ENCODE measurements at regions not wholly inside any gene's neighbourhood (a gene's known extent, or its start where the extent isn't known, plus 50 kb on each side); places are given as distances from the start of the nearest gene placed in this dataset.
A peak's percentile ranks its signal among the peaks of the same experiment; 100 is the strongest.

- Histone ChIP-seq H3K27ac (no peak overlapping the region), H3K4me3 (no peak overlapping the region), H3K9me3 (ENCODE audit: low read depth) (no peaks in the 10 kb centered on the region), H3K79me2 (no peaks in the 10 kb centered on the region), H3K4me1 (ENCODE audit: insufficient read depth) (no peaks in the 10 kb centered on the region), H4K20me1 (ENCODE audit: insufficient read depth, poor library complexity, severe bottlenecking) (no peaks in the 10 kb centered on the region), H3K9me2 (replicated peaks; ENCODE audit: insufficient read depth) (no peaks in the 10 kb centered on the region), H3K4me2 (no peak overlapping the region), H3K27me3 (no peaks in the 10 kb centered on the region), H2AFZ (no peak overlapping the region), H3K36me3 (replicated peaks; ENCODE audit: insufficient read depth, low read depth) (no peaks in the 10 kb centered on the region)
- 97% methylated on average over 3 of the region's 3 CpGs for WGBS (ENCODE audit: low lambda C conversion rate, missing lambda C conversion rate)
- TF ChIP-seq EZH2 (IDR thresholded peaks at IDR 0.05; ENCODE audit: borderline replicate concordance) (no peak), CTCF (IDR thresholded peaks at IDR 0.05; ENCODE audit: poor library complexity) (no peak), EZH2phosphoT487 (IDR thresholded peaks at IDR 0.05; ENCODE audit: low read depth, severe bottlenecking, unreplicated experiment) (no peak)
- no peak for DNase-seq (ENCODE audit: low spot score)
Measured at GRCh38 chr12:107521826-107522355, 163.7 kb upstream of the PWP1 start.

- no peak overlapping the region for H3K4me3 ChIP-seq
- H3K4me1 ChIP-seq (ENCODE audit: insufficient read depth), result no peaks in the 10 kb centered on the region
- DNase-seq (ENCODE audit: low spot score), result no peak
- H3K9me3 ChIP-seq (ENCODE audit: low read depth), result no peaks in the 10 kb centered on the region
- H3K27ac ChIP-seq, result no peak overlapping the region
- no peaks in the 10 kb centered on the region for H3K79me2 ChIP-seq
- no peaks in the 10 kb centered on the region for H3K36me3 ChIP-seq (replicated peaks; ENCODE audit: insufficient read depth, low read depth)
- no peak overlapping the region for H3K4me2 ChIP-seq
- H3K27me3 ChIP-seq, result no peaks in the 10 kb centered on the region
- H2AFZ ChIP-seq, result no peak overlapping the region
- 75% methylated on average over 3 of the region's 3 CpGs for WGBS (ENCODE audit: low lambda C conversion rate, missing lambda C conversion rate)
- TF ChIP-seq EZH2 (IDR thresholded peaks at IDR 0.05; ENCODE audit: borderline replicate concordance) (no peak), CTCF (IDR thresholded peaks at IDR 0.05; ENCODE audit: poor library complexity) (peak; percentile 12), EZH2phosphoT487 (IDR thresholded peaks at IDR 0.05; ENCODE audit: low read depth, severe bottlenecking, unreplicated experiment) (no peak)
- H4K20me1 ChIP-seq (ENCODE audit: insufficient read depth, poor library complexity, severe bottlenecking), result no peaks in the 10 kb centered on the region
- no peaks in the 10 kb centered on the region for H3K9me2 ChIP-seq (replicated peaks; ENCODE audit: insufficient read depth)
Measured at GRCh38 chr12:107522692-107523477, 162.7 kb upstream of the PWP1 start.

DNA sequence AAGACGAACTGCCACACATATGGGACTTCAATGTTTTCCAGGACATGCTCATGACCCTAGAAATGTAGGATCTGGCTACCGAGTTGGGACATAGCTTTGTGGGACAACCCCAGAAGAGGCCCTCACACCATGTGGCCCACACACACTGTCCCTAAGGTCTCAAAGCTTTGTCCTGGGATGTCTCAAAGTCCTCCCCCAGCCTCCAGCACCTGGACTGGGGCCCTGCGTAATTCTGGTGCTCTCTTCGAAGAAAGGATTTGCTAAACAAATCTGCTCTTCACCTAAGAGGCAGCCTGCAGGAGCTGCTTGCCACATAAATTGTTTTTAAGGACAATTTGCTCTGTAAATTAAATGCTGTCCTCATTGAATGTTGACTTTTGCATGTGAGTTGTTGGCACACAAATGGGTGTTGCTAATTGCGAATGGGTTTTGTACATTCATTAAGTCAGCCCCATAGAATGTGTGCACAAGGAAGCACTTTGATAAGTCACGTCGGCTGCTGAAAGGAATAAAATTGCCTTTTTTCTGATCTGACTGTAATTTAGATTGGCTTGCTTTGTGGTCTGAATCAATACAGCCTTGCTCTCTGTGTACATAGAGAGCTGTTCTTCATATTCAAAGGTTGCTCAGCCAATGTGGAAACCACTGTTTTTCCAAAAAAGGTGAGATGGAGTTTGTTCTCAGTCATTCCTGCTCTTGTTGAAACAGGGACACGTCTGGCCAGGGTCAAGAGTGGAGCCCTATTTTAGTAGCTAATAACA is 161.6 kb upstream of the PWP1 start:
- Histone ChIP-seq H4K20me1 (ENCODE audit: insufficient read depth, poor library complexity, severe bottlenecking) (no peaks in the 10 kb centered on the region), H3K4me1 (ENCODE audit: insufficient read depth) (no peaks in the 10 kb centered on the region), H3K9me3 (ENCODE audit: low read depth) (no peaks in the 10 kb centered on the region), H3K4me3 (no peak overlapping the region), H3K9me2 (replicated peaks; ENCODE audit: insufficient read depth) (no peaks in the 10 kb centered on the region), H3K27me3 (no peaks in the 10 kb centered on the region), H3K4me2 (no peak overlapping the region), H3K36me3 (replicated peaks; ENCODE audit: insufficient read depth, low read depth) (no peaks in the 10 kb centered on the region), H2AFZ (no peak overlapping the region), H3K27ac (no peak overlapping the region), H3K79me2 (no peaks in the 10 kb centered on the region)
- WGBS (ENCODE audit: low lambda C conversion rate, missing lambda C conversion rate), result 71% methylated on average over 8 of the region's 8 CpGs
- no peak for DNase-seq (ENCODE audit: low spot score)
- no peak for TF ChIP-seq EZH2 (IDR thresholded peaks at IDR 0.05; ENCODE audit: borderline replicate concordance)
- no peak for TF ChIP-seq EZH2phosphoT487 (IDR thresholded peaks at IDR 0.05; ENCODE audit: low read depth, severe bottlenecking, unreplicated experiment)
- no peak for TF ChIP-seq CTCF (IDR thresholded peaks at IDR 0.05; ENCODE audit: poor library complexity)
